Stimulated activated naive CD8-positive, alpha-beta T cell treated with anti-CD3 and anti-CD28 coated beads, Interleukin-15, Interleukin-2, amounts not matched to agents 100 U/mL and 50 U/mL, for 24 hours (primary cell): ENCODE measurements at regions not wholly inside any gene's neighbourhood (a gene's known extent, or its start where the extent isn't known, plus 50 kb on each side); places are given as distances from the start of the nearest gene placed in this dataset.
A peak's percentile ranks its signal among the peaks of the same experiment; 100 is the strongest.

Experiments
- ATAC-seq: fragments of 150-1000 bp; cut with Tn5 transposase; one replicate; pipeline ENCODE4 v1.10.0; 2021
- DNase-seq: peaks from one replicate; pipeline ENCODE4 v3.0.0; 2021

GRCh38 chr13:39159846-39160370, 121.7 kb downstream of the NHLRC3 start:
- no peak for DNase-seq
- no peak for ATAC-seq

- DNase-seq = no peak
- ATAC-seq = no peak
Measured at GRCh38 chr13:39167018-39167417, 128.8 kb downstream of the NHLRC3 start.

GRCh38 chr13:39170711-39171110, 132.5 kb downstream of the NHLRC3 start:
- ATAC-seq (no peak), DNase-seq (no peak)

GRCh38 chr13:39185326-39185725, 147.1 kb downstream of the NHLRC3 start:
- ATAC-seq = no peak

GRCh38 chr13:39186205-39186875, 148.1 kb downstream of the NHLRC3 start:
- ATAC-seq (no peak), DNase-seq (no peak)

More at GRCh38 chr13:39185326-39185725, 147.1 kb downstream of the NHLRC3 start:
- DNase-seq = no peak

GRCh38 chr13:39189778-39190177, 151.5 kb downstream of the NHLRC3 start:
- ATAC-seq (no peak), DNase-seq (no peak)

- peak; percentile 59 for ATAC-seq
- no peak for DNase-seq
Measured at GRCh38 chr13:39196965-39197646, 158.8 kb downstream of the NHLRC3 start.

GRCh38 chr13:39197647-39198007, 159.4 kb downstream of the NHLRC3 start:
- DNase-seq = no peak
- no peak for ATAC-seq

GRCh38 chr13:39200249-39200910, 162.1 kb downstream of the NHLRC3 start:
- no peak for DNase-seq
- ATAC-seq = no peak

DNA sequence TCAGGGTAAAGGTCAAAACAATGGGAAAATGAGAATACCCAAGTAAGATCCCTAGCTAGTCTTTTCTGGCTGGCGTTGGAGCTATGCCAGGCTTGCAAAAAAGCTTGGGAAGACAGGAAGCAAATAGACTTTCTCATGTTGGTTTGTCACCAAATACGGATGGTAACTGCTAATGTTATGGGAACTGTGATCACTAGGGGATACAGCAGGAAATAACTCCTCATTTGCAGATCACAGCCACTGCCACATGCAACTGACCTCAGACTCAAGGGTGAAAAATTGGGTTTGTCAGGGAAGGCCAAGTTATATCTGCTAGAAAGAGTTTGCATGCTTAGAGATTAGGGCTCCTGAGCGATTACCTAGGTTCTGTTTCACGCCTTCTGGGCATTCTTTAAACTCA, 162.9 kb downstream of the NHLRC3 start:
- ATAC-seq (no peak), DNase-seq (no peak)

- DNase-seq = no peak
Measured at GRCh38 chr13:39202746-39203145, 164.5 kb downstream of the NHLRC3 start.

GRCh38 chr13:39208636-39209035, 170.4 kb downstream of the NHLRC3 start:
- DNase-seq (no peak), ATAC-seq (no peak)

More at GRCh38 chr13:39202746-39203145, 164.5 kb downstream of the NHLRC3 start:
- no peak for ATAC-seq

DNA sequence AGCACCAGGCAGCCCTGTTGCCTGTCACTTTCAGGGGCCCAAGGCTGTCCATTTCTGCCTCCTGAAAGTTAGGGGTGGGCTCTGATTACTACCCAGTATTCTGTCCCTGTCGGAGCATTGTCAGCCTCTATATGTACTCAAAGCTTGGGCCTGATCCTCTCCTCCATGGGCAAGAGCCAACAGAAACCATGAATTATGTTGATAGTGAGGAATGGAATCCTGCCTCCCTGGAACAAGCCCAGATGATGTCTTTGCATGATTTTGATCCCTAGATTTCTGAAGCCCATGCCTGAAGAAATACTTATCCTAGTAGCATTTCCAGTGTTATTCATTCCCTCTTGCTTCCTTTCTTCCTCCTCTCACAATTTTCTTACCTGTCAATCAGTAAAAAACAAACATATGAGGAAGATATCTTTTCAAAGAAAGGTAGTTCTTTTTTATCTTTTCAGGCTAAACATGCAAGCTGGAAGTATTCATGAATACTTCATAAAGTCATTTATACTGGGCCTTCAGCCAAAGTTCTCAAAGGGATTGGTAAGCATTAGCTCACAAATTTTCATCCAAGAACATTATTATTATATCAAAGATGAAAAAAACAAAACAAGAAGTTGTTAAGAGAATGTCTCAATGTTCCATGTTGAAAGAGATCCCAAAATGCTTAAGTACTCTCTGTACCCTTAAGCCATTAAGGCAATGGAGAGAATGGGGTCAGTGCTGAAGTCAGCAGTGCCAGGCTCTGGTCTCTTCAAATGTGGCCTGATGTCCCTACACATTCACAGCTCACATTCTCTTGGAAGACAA, 171.7 kb downstream of the NHLRC3 start:
- DNase-seq (no peak), ATAC-seq (no peak)

DNA sequence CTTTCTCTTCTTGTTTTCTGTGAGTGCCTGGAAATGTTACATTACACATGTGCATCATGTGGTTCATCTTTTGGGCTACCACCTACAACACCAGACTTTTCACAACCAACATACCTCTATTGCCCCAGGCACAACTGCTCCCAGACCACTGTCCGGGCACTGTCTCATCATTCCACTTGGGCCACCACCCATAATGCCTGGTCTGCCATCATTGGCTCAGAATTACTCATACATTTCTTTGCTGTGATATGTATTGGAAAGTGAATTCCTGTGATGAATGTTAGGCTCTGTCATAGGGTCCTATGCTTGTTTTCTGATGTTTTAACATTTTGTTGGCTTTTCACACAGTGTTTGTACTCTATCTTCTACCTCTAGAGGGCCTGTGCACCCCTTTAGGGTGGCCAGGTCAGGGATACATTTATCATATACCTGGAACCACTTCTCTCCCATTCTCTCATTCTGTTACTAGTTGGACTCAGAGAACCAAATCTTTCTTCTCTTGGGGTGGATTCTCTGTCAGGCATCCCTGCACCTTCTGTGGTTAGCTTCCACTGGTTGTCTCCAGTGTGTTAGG, 172.8 kb downstream of the NHLRC3 start:
- no peak for ATAC-seq
- no peak for DNase-seq

DNA sequence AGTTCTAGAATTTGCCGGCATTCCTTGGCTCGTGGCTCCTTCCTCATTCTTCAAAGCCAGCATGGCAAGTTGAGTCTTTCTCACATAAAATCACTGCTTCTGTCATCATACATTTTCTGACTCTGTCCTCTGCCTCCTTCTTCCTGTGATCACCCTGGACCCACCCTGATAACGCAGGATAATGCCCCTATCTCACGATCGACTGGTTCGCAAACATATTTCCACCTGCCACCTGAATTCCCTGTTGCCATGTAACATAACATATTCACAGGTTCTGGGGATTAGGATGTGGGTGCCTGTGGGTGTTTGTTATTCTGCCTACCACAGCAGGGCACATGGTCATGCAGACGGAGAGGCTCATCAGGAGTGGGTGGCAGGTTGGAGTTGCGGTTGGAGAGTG, 177.7 kb downstream of the NHLRC3 start:
- DNase-seq = no peak
- no peak for ATAC-seq

DNA sequence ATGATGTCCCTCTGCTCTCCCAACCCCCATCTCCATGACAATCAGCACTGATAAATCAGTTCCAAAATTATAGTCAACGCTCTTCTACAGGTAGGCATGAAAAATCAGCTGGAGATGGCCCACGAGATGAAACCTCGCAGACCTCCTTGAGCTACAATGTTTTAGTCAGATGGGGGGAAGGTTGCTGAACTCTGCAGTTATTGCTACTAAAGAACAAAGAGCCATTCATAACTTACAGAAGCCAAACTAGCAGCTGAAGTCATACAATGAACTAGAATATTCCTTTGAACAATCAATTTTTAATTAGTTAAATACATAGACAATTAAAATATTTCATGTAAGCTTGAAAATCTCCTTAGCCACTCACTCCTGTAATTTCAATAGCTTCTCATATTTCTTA, 179.2 kb downstream of the NHLRC3 start:
- no peak for DNase-seq
- ATAC-seq = no peak

- no peak for ATAC-seq
Measured at GRCh38 chr13:39224671-39225240, 186.5 kb downstream of the NHLRC3 start.

DNA sequence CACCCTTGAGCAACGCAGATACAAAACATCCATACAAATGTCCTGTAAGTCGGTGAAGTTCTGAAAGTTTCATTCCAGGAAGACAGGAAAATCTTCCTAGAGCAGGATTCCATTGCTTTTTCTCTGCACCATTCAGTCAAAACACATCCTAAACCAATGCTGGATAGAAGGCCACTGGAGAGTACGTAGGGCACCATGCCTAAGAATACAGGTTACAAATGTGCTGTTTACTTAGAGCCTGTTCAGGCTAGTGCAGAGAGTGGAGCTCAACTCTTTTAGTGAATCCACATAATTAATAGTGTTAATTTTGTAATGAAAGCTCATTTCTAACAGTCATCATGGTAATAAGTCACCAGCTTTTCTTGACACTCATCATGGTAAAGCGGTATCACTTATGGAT, 187.6 kb downstream of the NHLRC3 start:
- ATAC-seq = no peak
- DNase-seq = no peak

More at GRCh38 chr13:39224671-39225240, 186.5 kb downstream of the NHLRC3 start:
- DNase-seq = no peak

DNA sequence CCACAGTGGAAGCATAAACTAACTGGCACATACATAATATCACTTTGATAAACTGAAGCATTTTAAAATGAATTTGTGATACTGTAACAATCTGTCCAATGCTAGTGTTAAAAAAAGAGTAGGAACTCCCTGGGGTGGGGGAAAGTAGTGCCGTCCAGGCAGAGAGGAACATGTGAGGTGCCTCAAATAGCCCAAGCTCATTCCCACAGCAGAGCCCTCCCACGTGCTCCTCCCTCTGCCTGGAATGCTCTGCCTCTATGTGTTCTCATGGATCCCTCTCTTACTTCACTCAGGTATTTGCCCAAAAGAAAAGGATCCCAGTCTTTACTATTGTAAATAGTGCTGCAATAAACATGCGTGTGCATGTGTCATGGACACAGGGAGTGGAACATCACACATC, 188.1 kb downstream of the NHLRC3 start:
- DNase-seq (no peak), ATAC-seq (no peak)

GRCh38 chr13:39232401-39232980, 194.2 kb downstream of the NHLRC3 start:
- DNase-seq (no peak), ATAC-seq (no peak)

- DNase-seq (no peak), ATAC-seq (no peak)
Measured at GRCh38 chr13:39232999-39233398, 194.7 kb downstream of the NHLRC3 start.
